Renal cortical epithelial cell (primary cell): ENCODE measurements at regions not wholly inside any gene's neighbourhood (a gene's known extent, or its start where the extent isn't known, plus 50 kb on each side); places are given as distances from the start of the nearest gene placed in this dataset.

Experiments
- DNase-seq: peaks from one replicate; pipeline ENCODE4 v3.0.0-alpha.2; 2011; ENCODE audit warnings: low read depth

- DNase-seq: no peak
Observed at GRCh38 chr20:39311851-39312506, 349.8 kb downstream of the DHX35 start.

DNA sequence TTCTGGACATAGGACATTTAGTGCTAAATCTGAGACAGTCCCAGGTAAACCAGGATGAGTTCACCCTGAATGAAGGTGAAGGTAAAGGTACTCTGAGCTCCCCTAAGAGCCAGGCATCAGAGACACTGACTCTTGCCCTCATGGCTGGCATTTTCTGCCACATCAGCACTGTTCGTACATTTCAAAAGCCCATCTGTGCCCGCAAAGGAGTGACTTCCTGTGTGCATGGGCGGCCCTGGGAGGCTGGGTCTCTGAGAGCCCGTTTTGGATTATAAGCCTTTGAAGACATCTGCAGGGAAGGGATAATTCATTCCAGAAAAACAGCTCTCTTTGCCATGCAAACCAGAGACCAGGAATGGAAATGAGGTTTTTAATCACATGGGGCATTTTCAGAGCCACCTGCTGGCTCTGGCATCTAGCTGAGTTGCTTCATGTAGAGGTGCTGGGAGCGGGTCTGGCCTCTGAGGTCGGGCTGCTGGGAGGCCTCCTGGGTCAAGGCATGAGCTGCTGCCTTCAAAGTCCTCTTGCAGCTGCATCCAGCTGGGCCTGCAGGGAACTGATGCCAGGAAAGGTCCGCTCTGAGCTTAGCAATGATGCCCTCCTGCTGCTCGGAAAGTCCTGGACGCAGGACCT, 348.3 kb downstream of the DHX35 start:
- DNase-seq: no peak

DNA sequence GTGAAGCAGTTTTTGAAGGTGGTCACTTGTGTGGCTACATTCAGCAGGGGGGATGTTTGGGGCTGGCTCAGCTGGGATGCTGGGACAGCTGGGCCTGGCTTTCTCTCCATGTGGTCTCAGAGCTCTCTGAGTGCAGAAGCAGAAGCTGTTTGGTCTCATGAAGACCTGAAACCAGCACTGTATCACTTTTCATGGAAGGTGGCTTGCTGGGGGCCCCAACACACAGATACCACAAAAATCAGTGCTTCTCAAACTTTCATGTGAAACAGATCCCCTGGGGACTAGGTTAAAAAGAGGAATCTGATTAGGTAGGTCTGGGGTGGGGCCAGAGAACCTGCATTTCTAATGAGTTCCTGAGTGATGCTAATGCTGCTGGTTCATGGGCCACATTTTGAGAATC, 347.3 kb downstream of the DHX35 start:
- DNase-seq: no peak

GRCh38 chr20:39302312-39302711, 340.2 kb downstream of the DHX35 start:
- DNase-seq: no peak

DNA sequence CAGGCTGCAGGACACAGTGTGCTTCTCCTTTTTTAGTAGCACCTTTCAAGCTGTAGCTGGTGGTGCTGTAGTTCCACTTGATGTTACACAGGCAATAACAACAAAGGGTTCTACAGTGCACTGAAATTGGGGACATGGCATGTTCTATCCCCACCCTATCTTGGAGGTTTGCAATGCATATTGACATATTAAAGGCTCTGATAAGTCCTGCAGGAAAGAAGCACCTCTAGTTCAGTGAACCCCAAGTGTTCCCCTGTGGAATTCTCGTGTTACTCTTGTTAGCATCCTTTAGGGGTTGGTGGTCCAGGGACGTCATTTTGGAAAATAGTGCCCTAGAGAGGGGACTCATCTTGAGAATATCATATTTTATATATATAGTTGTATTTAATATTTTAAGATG, 337.6 kb downstream of the DHX35 start:
- no peak for DNase-seq

- no peak for DNase-seq
Observed at GRCh38 chr20:39298571-39299506, 336.7 kb downstream of the DHX35 start.

GRCh38 chr20:39298121-39298520, 336.0 kb downstream of the DHX35 start:
- DNase-seq: no peak

DNA sequence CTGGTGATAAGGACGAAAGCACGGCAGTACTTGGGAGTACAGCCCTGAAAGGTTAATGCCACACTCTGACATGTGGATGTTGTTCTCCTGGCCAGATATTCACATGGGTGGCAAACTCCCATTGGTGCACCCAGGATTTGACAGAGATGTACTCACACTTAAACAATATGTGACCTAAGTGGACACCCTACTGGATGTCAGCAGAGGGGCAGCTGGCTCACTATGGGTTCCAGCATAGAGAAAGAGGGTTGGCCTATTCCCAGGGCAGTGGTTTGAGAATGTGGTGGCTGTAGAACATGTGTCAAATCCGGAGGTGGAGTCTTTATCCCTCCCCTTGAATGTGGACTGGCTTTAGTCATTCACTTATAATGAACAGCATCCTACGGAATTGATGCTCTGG, 333.2 kb downstream of the DHX35 start:
- no peak for DNase-seq

DNA sequence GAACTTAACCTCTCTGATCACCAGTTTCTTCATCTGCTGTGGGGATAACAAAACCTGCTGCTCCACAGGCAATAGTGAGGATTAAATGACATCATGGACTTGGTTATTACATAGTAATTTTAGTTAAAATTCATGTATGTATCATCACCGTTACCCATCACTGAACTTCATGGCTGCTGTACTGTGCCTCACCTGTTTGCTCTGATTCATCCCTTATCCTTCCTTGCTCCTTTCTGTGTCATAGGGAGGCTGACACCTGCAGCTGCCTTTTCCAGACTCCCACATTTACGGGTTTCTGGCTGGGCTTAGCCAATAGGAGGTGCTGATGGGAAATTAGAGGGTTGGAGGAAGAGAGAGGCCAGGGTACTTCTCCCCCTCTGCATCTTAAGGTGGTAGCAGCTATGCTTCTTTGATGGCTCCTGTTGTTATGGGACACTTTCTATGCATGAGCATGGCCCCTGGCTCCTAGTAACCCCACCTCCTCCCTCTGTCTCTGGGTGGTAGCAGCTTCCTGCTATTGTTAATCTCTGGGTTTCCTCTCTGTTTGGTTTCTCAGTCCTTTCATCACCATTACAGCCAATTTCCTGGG, 332.1 kb downstream of the DHX35 start:
- no peak for DNase-seq

GRCh38 chr20:39292193-39292736, 330.1 kb downstream of the DHX35 start:
- DNase-seq: no peak

- DNase-seq: peak; percentile 2
Observed at GRCh38 chr20:39291301-39291700, 329.2 kb downstream of the DHX35 start.

- DNase-seq: no peak
Observed at GRCh38 chr20:39290575-39290974, 328.4 kb downstream of the DHX35 start.

DNA sequence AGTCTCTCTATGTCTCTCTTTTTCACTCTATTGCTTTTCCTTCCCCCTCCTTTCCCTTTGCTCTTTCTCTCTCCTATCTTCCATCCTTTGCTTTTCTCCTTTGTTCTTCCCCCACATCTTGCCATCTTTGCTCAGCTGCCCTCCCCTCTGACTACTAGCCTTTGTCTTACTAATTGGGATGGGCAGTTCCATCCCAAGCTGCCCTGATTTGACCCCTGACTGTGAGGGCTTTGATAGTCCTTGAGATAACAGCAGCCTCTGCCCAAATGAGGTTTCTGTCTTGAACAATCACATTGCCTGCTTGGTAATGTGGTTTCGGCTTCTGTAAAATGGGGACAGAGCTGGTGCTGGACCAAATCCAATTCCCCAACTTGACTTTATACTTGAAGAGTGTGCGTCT, 327.7 kb downstream of the DHX35 start:
- no peak for DNase-seq

DNA sequence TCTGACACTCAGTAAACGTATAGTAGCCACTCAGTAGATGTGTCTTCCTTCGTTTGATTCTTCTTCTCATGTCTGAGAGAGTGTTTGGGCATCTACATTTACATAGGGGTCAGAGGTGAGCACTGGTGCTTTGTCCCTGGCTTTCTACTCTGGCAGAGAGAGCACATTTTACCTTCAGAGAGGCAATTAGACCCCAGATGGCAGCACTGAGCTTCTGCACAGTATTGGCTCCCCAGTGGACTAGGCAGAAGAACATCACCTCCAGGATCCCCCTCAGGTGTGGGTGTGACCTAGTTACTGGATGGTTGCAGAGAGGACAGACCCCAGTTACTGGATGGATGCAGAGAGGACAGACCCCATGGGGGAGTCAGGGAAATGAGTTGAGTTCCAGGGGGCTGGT, 327.2 kb downstream of the DHX35 start:
- DNase-seq: no peak

GRCh38 chr20:39283464-39283863, 321.3 kb downstream of the DHX35 start:
- DNase-seq: no peak

- no peak for DNase-seq
Observed at GRCh38 chr20:39282619-39283092, 320.5 kb downstream of the DHX35 start.

- no peak for DNase-seq
Observed at GRCh38 chr20:39280875-39281274, 318.7 kb downstream of the DHX35 start.

DNA sequence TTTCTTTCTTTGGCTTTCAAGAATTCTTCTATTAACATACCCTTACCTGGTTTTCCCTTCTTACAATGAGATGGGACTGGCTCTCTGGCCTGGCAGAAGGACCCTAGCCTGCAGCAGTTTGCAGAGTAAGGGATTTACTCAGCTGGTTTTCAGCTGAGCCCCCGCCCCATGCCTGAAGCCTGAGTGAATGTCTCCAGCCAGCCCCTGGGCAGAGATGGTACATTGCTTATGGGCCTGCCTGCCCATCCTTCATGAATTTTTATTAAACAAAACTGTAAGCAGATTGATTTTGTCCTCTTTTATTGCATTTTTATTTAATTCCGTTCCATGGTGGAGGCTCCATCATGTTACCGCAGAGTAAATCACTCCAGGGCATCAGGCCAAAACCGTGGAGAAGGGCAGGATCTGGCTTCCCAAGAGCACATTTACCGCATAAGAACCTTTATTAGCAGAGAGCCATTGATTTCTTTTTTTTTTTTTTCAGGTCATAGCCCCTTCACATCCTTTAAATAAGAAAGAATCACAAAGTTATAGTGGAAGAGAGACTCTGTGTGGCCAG, 316.2 kb downstream of the DHX35 start:
- DNase-seq: no peak

GRCh38 chr20:39277185-39277584, 315.0 kb downstream of the DHX35 start:
- DNase-seq: no peak

DNA sequence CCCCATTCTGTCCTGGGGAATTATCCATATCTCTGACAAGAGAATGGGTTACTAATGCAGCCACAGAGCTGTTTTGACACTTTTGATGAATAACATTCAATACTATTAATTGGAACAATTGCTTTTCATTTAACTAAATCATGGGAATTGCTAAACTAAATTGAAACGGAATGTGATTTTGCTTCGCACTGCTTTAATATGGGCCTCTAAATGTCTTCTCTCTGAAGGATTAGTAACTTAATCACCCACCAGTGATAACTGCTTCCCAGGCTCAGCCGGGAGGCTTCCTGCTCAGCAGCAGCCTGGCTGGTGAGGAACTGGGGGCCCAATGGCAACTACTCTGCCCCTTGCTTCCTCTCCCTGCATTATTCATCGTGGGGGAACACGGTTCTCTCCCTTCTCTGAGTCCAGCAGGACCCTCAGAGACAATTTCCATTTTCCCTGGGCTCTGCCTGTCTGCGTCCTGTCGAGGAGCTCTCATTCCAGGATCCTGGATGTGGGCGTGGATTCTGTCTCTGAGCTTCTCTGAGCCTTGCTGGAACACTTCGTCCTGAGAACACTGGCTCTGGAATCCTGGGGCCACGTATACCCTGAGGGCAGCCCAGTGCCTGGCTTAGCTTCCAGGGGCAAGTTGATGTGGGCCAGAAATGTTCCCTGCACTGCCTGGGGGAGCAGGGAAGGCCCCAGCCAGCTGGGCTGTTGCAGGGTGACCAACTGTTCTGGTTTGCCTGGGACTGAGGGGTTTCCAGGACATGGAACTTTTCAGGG, 308.9 kb downstream of the DHX35 start:
- DNase-seq: no peak
